Neural progenitor cell (in vitro differentiated cells): ENCODE measurements at regions not wholly inside any gene's neighbourhood (a gene's known extent, or its start where the extent isn't known, plus 50 kb on each side); places are given as distances from the start of the nearest gene placed in this dataset.

ENCODE experiments used
- DNase-seq: peaks from one replicate; pipeline ENCODE4 v3.0.0-alpha.2; 2016; ENCODE audit warnings: low spot score
- H2AFZ ChIP-seq: fragments of 200-600 bp; sonication (generic); replicated peaks from 2 replicates; pipeline ENCODE4 v1.6.1; 2016; ENCODE audit warnings: antibody characterized with exemption
- H3F3A ChIP-seq: fragments of 200-600 bp; sonication (generic); 2 replicates; pipeline ENCODE4 v1.6.1; 2016; ENCODE audit warnings: antibody characterized with exemption, low read depth
- H3K27ac ChIP-seq: fragments of 200-600 bp; sonication (generic); 2 replicates; pipeline ENCODE4 v1.5.1; 2016; ENCODE audit warnings: mild to moderate bottlenecking
- H3K27me3 ChIP-seq: fragments of 200-600 bp; sonication (generic); 2 replicates; pipeline ENCODE4 v1.6.1; 2016; ENCODE audit warnings: mild to moderate bottlenecking, moderate library complexity
- H3K36me3 ChIP-seq: fragments of 200-600 bp; sonication (generic); 2 replicates; pipeline ENCODE4 v1.5.1; 2016
- H3K4me1 ChIP-seq: fragments of 200-600 bp; sonication (generic); 2 replicates; pipeline ENCODE4 v1.6.1; 2016; ENCODE audit warnings: mixed run types
- H3K4me2 ChIP-seq: fragments of 200-600 bp; sonication (generic); 2 replicates; pipeline ENCODE4 v1.6.1; 2016
- H3K4me3 ChIP-seq: fragments of 200-600 bp; sonication (generic); 2 replicates; pipeline ENCODE4 v1.5.1; 2016
- H3K79me2 ChIP-seq: fragments of 200-600 bp; sonication (generic); 2 replicates; pipeline ENCODE4 v1.6.1; 2016; ENCODE audit warnings: low read depth
- H3K9ac ChIP-seq: fragments of 200-600 bp; sonication (generic); 2 replicates; pipeline ENCODE4 v1.6.1; 2016
- H3K9me3 ChIP-seq: fragments of 200-600 bp; sonication (generic); 2 replicates; pipeline ENCODE4 v1.5.1; 2016; ENCODE audit warnings: low read depth
- H4K20me1 ChIP-seq: fragments of 200-600 bp; sonication (generic); 2 replicates; pipeline ENCODE4 v1.6.1; 2016; ENCODE audit warnings: low read depth
- H3K27ac Mint-ChIP-seq: 3 replicates; pipeline ENCODE4 v1.8.0; 2021; ENCODE audit warnings: mixed read lengths
- H3K27me3 Mint-ChIP-seq: 2 replicates; pipeline ENCODE4 v1.8.0; 2022; ENCODE audit warnings: low read depth, mild to moderate bottlenecking, inconsistent platforms, moderate library complexity, mixed read lengths; ENCODE audit not compliant: insufficient read depth
- H3K36me3 Mint-ChIP-seq: 3 replicates; pipeline ENCODE4 v1.8.0; 2021; ENCODE audit warnings: mixed read lengths
- H3K4me1 Mint-ChIP-seq: 3 replicates; pipeline ENCODE4 v1.8.0; 2021; ENCODE audit warnings: mixed read lengths
- H3K4me3 Mint-ChIP-seq: 3 replicates; pipeline ENCODE4 v1.8.0; 2021; ENCODE audit warnings: mild to moderate bottlenecking, moderate library complexity, mixed read lengths
- H3K9me3 Mint-ChIP-seq: 3 replicates; pipeline ENCODE4 v1.8.0; 2020; ENCODE audit warnings: mixed read lengths
- EZH2 ChIP-seq: fragments of 200-600 bp; sonication (generic); IDR thresholded peaks from 2 replicates; pipeline ENCODE4 v1.6.1; 2017; ENCODE audit warnings: antibody characterized with exemption, mild to moderate bottlenecking, moderate library complexity
- EZH2phosphoT487 ChIP-seq: fragments of 200-600 bp; sonication (generic); IDR thresholded peaks from 2 replicates; pipeline ENCODE4 v1.6.1; 2017; ENCODE audit warnings: antibody characterized with exemption
- TF ChIP-seq, protein P1 (sequence below): fragments of 200-600 bp; sonication (generic); IDR thresholded peaks from 2 replicates; pipeline ENCODE4 v1.5.1; 2017; ENCODE audit warnings: antibody characterized with exemption, mild to moderate bottlenecking

DNA sequence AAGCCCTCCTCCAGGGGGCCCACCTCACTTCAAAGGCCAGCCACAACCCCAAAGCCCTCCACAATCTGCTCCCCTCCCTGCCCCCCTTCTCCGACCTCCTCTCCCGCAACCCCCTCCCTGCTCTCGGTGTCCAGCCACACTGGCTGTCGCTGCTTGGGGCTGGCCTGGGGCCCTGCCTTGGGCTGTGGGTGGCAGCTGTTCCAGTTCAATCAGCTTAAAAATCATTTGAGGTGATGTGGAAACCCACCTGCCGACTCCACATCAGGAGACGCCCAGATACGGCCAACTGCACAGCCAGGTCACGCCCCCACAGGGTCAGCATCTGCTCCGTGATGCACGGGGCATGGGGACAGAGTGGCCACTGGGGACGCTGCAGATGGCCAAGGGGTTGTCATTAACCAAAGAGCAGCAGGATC lies 107.0 kb upstream of the MVB12B start:
- H3K4me3 Mint-ChIP-seq = no peak overlapping the region
- no peak overlapping the region for H3K4me3 ChIP-seq
- TF ChIP-seq, protein P1, sequence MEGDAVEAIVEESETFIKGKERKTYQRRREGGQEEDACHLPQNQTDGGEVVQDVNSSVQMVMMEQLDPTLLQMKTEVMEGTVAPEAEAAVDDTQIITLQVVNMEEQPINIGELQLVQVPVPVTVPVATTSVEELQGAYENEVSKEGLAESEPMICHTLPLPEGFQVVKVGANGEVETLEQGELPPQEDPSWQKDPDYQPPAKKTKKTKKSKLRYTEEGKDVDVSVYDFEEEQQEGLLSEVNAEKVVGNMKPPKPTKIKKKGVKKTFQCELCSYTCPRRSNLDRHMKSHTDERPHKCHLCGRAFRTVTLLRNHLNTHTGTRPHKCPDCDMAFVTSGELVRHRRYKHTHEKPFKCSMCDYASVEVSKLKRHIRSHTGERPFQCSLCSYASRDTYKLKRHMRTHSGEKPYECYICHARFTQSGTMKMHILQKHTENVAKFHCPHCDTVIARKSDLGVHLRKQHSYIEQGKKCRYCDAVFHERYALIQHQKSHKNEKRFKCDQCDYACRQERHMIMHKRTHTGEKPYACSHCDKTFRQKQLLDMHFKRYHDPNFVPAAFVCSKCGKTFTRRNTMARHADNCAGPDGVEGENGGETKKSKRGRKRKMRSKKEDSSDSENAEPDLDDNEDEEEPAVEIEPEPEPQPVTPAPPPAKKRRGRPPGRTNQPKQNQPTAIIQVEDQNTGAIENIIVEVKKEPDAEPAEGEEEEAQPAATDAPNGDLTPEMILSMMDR = peak; percentile 29
- TF ChIP-seq EZH2phosphoT487 (no peak), EZH2 (no peak)

GRCh38 chr9:126221480-126221879 lies 105.1 kb upstream of the MVB12B start:
- no peak overlapping the region for H3K4me3 Mint-ChIP-seq
- H4K20me1 ChIP-seq = no peaks in the 10 kb centered on the region
- no peaks in the 10 kb centered on the region for H3K36me3 ChIP-seq
- no peak overlapping the region for H3K27ac ChIP-seq
- H3F3A ChIP-seq = no peaks in the 10 kb centered on the region
- H3K9me3 Mint-ChIP-seq = peaks cover 16% of the 10 kb centered on the region
- H3K4me1 ChIP-seq = no peaks in the 10 kb centered on the region
- no peaks in the 10 kb centered on the region for H3K27me3 ChIP-seq
- peaks cover 7% of the 10 kb centered on the region for H3K4me1 Mint-ChIP-seq
- TF ChIP-seq, protein P1 = no peak
- TF ChIP-seq EZH2phosphoT487 = no peak
- no peak for TF ChIP-seq EZH2
- H3K79me2 ChIP-seq = no peaks in the 10 kb centered on the region
- H3K9me3 ChIP-seq = peaks cover 7% of the 10 kb centered on the region
- H3K27ac Mint-ChIP-seq = no peak overlapping the region
- H3K4me3 ChIP-seq = no peak overlapping the region
- H3K9ac ChIP-seq = no peak overlapping the region
- H3K4me2 ChIP-seq = no peak overlapping the region
- H3K36me3 Mint-ChIP-seq = no peaks in the 10 kb centered on the region
- peaks cover 14% of the 10 kb centered on the region for H3K27me3 Mint-ChIP-seq
- H2AFZ ChIP-seq = no peak overlapping the region
- no peak for DNase-seq

More for the DNA sequence above, 107.0 kb upstream of the MVB12B start:
- Histone ChIP-seq H3K36me3 (no peaks in the 10 kb centered on the region), H3K9ac (no peak overlapping the region), H2AFZ (no peak overlapping the region), H3K27ac (no peak overlapping the region), H3F3A (no peaks in the 10 kb centered on the region), H4K20me1 (no peaks in the 10 kb centered on the region), H3K27me3 (no peaks in the 10 kb centered on the region), H3K79me2 (no peaks in the 10 kb centered on the region), H3K9me3 (peaks cover 7% of the 10 kb centered on the region), H3K4me2 (no peak overlapping the region), H3K4me1 (no peaks in the 10 kb centered on the region)
- peak; percentile 17 for DNase-seq
- H3K27ac Mint-ChIP-seq = no peak overlapping the region
- H3K9me3 Mint-ChIP-seq = peaks cover 19% of the 10 kb centered on the region
- H3K4me1 Mint-ChIP-seq = peaks cover 7% of the 10 kb centered on the region
- H3K27me3 Mint-ChIP-seq = peaks cover 10% of the 10 kb centered on the region
- no peaks in the 10 kb centered on the region for H3K36me3 Mint-ChIP-seq

- H3K27me3 ChIP-seq = no peaks in the 10 kb centered on the region
- no peak overlapping the region for H3K9ac ChIP-seq
- H3K4me1 ChIP-seq = no peaks in the 10 kb centered on the region
- H3K79me2 ChIP-seq = no peaks in the 10 kb centered on the region
- no peaks in the 10 kb centered on the region for H3K36me3 Mint-ChIP-seq
- peaks cover 7% of the 10 kb centered on the region for H3K4me1 Mint-ChIP-seq
- peaks cover 16% of the 10 kb centered on the region for H3K9me3 Mint-ChIP-seq
- H2AFZ ChIP-seq = no peak overlapping the region
- no peaks in the 10 kb centered on the region for H3F3A ChIP-seq
- TF ChIP-seq, protein P1 = no peak
- TF ChIP-seq EZH2phosphoT487 (no peak), EZH2 (no peak)
- no peak overlapping the region for H3K4me3 Mint-ChIP-seq
- no peaks in the 10 kb centered on the region for H4K20me1 ChIP-seq
- H3K36me3 ChIP-seq = no peaks in the 10 kb centered on the region
- no peak overlapping the region for H3K4me3 ChIP-seq
- H3K27ac ChIP-seq = no peak overlapping the region
- no peak for DNase-seq
- peaks cover 14% of the 10 kb centered on the region for H3K27me3 Mint-ChIP-seq
- no peak overlapping the region for H3K4me2 ChIP-seq
- peaks cover 7% of the 10 kb centered on the region for H3K9me3 ChIP-seq
- no peak overlapping the region for H3K27ac Mint-ChIP-seq
These were observed 104.2 kb upstream of the MVB12B start for GRCh38 chr9:126222363-126222834.
